Activated CD4-positive, alpha-beta T cell treated with anti-CD3 and anti-CD28 coated beads, Interleukin-2, amount 50 U/mL, for 48 hours (primary cell): ENCODE measurements at regions not wholly inside any gene's neighbourhood (a gene's known extent, or its start where the extent isn't known, plus 50 kb on each side); places are given as distances from the start of the nearest gene placed in this dataset.

ENCODE experiments used
- DNase-seq, 2 experiments: peaks; one replicate each; pipeline ENCODE4 v3.0.0-alpha.2; 2020

GRCh38 chr14:97838986-97839385 is 1041.8 kb downstream of the VRK1 start:
- DNase-seq = no peak

DNA sequence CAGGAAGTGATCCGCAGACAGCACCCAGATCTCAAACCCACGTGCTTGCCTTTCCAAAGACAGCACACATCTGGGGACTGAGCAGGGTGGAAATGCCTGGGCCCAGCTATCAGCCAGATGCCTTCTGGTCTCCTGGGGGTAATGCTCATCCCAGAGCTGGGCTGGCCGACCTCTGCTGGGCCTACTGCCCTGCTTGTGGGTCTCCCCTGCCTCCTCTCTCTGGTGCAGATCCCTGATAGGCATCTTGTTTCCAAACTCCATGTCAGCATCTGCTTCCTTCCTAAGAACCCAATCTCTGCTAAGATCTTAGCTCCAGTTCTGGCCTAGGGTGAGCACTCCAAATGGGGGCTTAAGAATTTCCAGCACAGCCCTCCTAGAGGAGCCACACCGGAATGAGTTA is 1043.0 kb downstream of the VRK1 start:
- DNase-seq = no peak

DNA sequence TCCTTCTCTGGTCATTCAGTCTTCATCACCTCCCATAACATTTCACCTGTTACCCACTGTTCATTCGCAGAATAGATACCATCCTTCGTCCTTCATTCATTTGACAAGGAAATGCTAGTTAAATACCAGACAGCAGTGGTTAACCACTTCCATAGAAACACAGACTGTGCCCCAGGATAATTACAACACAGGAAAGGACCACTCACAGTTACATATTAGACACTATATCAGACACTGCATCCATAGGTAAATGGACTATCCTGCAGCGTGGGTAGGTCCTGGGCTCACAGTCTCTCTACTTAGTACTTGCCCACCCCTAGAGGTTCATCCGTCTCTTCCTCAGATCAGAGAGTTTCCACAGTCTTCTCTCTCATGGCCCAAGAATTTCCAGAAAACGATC is 1044.6 kb downstream of the VRK1 start:
- DNase-seq = no peak

DNA sequence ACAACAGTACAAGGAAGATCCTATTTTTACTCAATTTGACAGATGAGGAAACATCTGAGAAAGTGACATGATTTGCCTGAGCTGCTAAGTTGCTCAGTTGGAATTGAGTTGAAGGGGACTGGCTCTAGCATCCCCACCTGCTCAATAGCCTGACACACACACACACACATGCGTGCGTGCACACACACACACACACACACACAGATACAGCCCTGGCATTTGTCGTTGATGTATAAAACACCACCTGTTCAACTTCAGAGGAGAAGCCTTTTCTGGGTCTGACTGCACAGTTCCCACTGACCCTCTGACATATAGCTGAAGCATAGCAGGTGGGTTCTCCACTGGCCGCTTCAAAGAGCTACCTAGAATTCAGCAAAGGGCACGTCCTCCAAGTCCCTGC is 1045.9 kb downstream of the VRK1 start:
- DNase-seq = no peak

- no peak for DNase-seq
Measured at GRCh38 chr14:97844042-97844441, 1046.9 kb downstream of the VRK1 start.

- DNase-seq = no peak
Measured at GRCh38 chr14:97846156-97846555, 1049.0 kb downstream of the VRK1 start.

DNA sequence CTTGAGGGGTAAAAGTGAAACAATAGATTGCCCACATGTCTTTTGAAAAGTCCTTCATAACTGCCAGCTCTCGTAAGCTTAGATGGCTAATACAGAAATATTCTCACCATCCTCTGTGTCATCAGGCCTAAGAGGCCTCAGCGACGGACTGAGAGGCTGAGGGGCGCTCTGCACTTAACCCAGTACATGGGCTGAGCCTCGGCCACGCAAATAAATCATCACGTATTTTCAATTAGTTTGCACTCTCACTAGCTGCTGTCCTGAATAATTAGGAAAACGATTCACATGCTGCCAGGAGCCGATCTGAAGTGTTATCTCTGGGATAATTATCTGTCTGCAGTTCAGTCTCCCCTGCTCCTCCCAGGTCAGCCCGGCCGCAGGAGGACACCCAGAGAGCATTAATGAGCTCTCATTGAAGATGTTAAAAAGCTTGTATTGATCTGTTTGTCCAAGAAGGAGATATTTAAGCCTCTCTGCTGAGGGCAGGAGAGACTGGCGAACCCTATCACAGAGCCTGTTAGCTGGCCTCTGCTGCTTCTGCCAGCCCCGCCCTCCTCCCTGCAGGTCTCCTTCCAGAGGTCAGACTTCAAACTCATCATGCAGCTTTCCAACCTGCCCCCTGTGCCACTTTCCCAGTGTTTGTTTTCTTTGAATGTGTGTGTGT is 1051.3 kb downstream of the VRK1 start:
- no peak for DNase-seq

- no peak for DNase-seq
Measured at GRCh38 chr14:97850466-97850865, 1053.3 kb downstream of the VRK1 start.

GRCh38 chr14:97850886-97851285 is 1053.7 kb downstream of the VRK1 start:
- no peak for DNase-seq

- DNase-seq = no peak
Measured at GRCh38 chr14:97851428-97851995, 1054.3 kb downstream of the VRK1 start.

GRCh38 chr14:97854918-97855317 is 1057.7 kb downstream of the VRK1 start:
- no peak for DNase-seq

DNA sequence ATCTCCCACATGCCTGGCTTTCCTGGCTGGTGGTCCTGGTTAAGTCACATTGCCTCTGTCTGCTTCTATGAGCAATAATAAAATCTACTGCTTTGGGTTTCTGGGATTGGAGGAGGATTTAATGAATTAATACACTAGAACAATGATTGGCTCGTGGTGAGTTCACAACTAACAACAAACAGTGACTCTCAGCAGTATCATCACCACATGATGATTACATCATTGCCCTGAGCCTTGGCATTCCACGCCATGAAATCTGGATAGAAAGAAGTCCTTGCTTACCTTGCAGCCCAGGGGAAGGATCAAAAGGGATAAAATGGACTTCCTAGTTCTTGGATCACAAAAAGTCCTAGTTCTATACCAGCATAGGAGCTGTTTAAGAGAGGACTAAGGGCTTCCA is 1069.0 kb downstream of the VRK1 start:
- no peak for DNase-seq

GRCh38 chr14:97866664-97867063 is 1069.5 kb downstream of the VRK1 start:
- no peak for DNase-seq

- no peak for DNase-seq
Measured at GRCh38 chr14:97873291-97873690, 1076.1 kb downstream of the VRK1 start.

GRCh38 chr14:97874394-97874793 is 1077.2 kb downstream of the VRK1 start:
- no peak for DNase-seq

GRCh38 chr14:97878206-97878605 is 1081.0 kb downstream of the VRK1 start:
- no peak for DNase-seq

DNA sequence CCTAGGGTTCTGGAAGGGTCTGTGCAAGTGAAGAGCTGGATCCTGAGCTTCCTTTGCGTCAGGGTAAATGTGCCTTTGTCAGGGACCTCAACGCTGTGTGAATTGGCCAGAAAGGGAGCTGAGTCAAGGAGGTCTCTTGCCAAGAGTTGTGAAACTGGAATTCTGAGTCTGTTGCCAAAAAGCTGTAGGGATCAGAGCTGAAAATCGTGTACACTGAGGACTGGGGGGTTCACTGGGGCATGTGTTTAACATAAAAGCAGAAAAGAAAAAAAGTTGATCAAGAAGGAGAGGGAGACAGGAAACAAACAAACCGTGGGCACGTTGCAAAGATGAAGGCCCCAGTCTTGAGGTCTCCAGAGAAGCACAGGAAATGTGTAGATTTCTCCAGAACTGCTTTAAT is 1081.5 kb downstream of the VRK1 start:
- no peak for DNase-seq

DNA sequence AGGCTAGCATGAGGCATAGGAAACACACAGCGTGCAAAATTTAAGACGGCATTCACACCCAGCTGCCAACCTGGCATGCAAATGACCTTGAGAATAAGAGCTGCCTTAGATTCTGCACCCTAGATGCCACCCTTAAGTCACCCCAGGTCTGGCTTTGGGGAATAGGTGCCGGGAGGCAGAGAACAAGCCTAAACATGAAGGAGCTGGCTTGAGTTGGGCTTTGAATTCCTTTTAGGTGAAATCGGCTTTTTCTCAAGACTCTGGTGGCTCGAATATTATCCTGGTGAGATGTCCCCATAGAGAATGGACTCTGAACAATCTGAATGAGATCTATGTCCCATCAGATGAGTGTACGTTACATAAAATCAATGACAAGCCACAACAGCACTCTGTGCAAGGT is 1090.5 kb downstream of the VRK1 start:
- DNase-seq = no peak

- no peak for DNase-seq
Measured at GRCh38 chr14:97888331-97888730, 1091.1 kb downstream of the VRK1 start.

GRCh38 chr14:97891515-97891914 is 1094.3 kb downstream of the VRK1 start:
- DNase-seq = no peak

DNA sequence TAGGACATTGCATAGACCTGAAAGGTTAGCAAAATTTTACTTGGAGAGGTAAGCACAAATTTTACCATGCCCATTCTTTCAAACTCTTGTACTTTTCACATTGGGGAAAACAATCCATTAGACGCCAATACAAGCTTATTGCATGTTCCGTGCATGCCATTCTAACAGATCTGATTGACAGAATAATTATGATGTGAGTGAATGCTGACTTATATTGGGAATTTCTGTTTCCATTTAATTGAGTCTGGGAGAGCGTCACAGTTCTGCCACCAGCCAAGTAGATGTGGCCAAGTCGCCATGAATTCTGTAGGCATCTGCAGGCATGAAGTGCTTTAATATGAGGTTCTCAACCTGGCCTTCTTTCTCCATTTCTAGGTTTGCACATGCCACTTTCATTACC is 1097.4 kb downstream of the VRK1 start:
- DNase-seq = no peak

DNA sequence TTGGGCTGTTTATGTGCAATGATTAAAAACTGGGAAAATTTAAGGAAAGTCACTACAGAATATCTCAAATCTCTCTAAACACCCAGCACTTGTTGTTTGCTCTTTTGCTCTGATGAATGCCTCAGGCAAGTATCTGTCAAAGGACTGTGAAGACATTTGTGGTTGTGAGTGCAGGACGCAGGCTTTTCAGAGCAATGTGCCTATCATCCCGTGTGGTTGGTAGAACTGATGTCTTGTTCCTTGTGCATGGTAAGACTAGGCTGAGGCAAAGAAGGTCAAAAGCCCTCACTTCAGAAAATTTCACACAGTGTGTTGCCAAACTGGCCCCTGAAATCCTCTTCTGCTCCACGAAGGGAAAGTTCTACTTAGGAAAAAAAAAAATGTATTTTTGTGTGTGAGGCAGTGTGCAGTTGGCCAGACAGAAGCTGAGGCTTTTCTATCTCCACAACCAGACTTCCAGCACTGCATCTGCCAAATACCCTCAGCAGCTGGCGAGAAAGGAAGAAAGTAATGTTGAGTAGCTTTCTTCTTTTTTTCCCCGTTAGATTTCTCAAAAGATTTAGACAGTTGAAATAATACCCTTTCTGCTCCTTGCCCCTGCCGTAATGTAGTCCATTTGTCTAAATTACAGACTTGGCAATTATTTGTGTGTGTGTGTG is 1103.1 kb downstream of the VRK1 start:
- DNase-seq = no peak

GRCh38 chr14:97902630-97903029 is 1105.4 kb downstream of the VRK1 start:
- no peak for DNase-seq

GRCh38 chr14:97903821-97904220 is 1106.6 kb downstream of the VRK1 start:
- no peak for DNase-seq

DNA sequence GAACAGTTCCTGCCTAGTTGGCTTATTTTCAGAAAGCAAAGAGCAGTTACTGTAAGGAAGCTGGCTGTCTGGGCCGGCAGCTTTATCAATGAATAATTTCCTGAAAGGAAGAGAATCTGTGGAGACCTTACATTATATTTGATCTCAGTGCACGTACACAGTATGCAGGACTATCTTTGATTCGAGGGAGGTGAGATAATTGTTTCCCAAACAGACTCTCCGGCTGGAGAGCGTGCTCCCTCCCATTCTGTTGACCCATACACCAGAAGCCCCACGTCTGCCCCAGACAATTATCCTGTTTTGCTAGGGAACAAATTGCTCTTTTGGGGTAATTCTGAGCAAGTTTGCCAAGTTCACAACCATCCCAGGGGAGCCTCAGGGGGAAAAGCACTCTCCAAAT is 1115.0 kb downstream of the VRK1 start:
- no peak for DNase-seq
